Hepatocyte (in vitro differentiated cells): ENCODE measurements at regions not wholly inside any gene's neighbourhood (a gene's known extent, or its start where the extent isn't known, plus 50 kb on each side); places are given as distances from the start of the nearest gene placed in this dataset.

Source experiments
- CTCF ChIP-seq: fragments of 200-600 bp; sonication (generic); IDR thresholded peaks from 2 replicates; pipeline ENCODE4 v1.5.1; 2016; ENCODE audit warnings: antibody characterized with exemption, mild to moderate bottlenecking; ENCODE audit not compliant: poor library complexity
- EZH2 ChIP-seq: fragments of 200-600 bp; sonication (generic); IDR thresholded peaks from 2 replicates; pipeline ENCODE4 v1.6.1; 2016; ENCODE audit warnings: antibody characterized with exemption, mild to moderate bottlenecking, borderline replicate concordance

DNA sequence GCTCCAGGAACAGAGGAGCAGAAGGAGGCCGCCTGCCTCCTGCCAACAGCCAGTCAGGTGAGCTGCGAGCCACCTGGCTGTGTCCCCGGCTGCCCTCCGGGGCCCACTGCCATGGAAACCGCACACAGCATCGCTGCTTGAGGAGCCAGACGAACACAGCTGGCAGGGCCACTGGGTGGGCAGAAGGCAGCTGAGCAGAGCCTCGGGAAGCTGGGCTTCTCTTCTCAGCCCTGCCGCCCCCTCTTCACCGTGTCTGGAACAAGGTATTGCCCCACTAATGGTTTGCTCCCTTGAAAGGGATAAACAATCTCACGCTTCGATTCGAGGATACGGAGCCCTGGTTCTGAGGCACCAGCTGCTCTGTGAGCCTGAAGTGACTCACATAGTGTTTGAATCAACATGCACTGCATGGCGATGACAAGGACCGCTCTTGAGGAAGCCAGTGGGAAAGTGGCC lies 63.7 kb upstream of the RUFY1 start:
- TF ChIP-seq EZH2 (no peak), CTCF (no peak)
